HG02840 (cell line): ENCODE measurements at regions not wholly inside any gene's neighbourhood (a gene's known extent, or its start where the extent isn't known, plus 50 kb on each side); places are given as distances from the start of the nearest gene placed in this dataset.

ENCODE experiments used
- ATAC-seq: cut with Tn5 transposase; IDR thresholded peaks from one replicate; pipeline ENCODE4 v1.9.1; 2021; ENCODE audit warnings: mild to moderate bottlenecking, moderate library complexity, moderate number of reproducible peaks; ENCODE audit not compliant: unreplicated experiment, low FRiP score

- no peak for ATAC-seq
These were observed 827.0 kb downstream of the AACS start for GRCh38 chr12:125892276-125892675.

GRCh38 chr12:125902991-125903390 lies 837.8 kb downstream of the AACS start:
- ATAC-seq, result no peak

GRCh38 chr12:125907351-125907750 lies 842.1 kb downstream of the AACS start:
- no peak for ATAC-seq

GRCh38 chr12:125919856-125920470 lies 854.7 kb downstream of the AACS start:
- ATAC-seq, result no peak

- ATAC-seq, result no peak
These were observed 857.1 kb downstream of the AACS start for GRCh38 chr12:125922330-125922729.

GRCh38 chr12:125936502-125936901 lies 871.3 kb downstream of the AACS start:
- no peak for ATAC-seq

- no peak for ATAC-seq
These were observed 879.2 kb downstream of the AACS start for GRCh38 chr12:125944446-125944845.

GRCh38 chr12:125949471-125949870 lies 884.2 kb downstream of the AACS start:
- ATAC-seq, result no peak

GRCh38 chr12:125954362-125954761 lies 889.1 kb downstream of the AACS start:
- ATAC-seq, result no peak

GRCh38 chr12:125956186-125956585 lies 891.0 kb downstream of the AACS start:
- ATAC-seq, result no peak

- ATAC-seq, result no peak
These were observed 901.4 kb downstream of the AACS start for GRCh38 chr12:125966641-125967040.

GRCh38 chr12:125968413-125968812 lies 903.2 kb downstream of the AACS start:
- no peak for ATAC-seq

GRCh38 chr12:125971981-125972380 lies 906.7 kb downstream of the AACS start:
- no peak for ATAC-seq

GRCh38 chr12:125978286-125978685 lies 913.1 kb downstream of the AACS start:
- no peak for ATAC-seq

GRCh38 chr12:125981610-125982253 lies 916.5 kb downstream of the AACS start:
- no peak for ATAC-seq

- ATAC-seq, result no peak
These were observed 918.0 kb downstream of the AACS start for GRCh38 chr12:125983094-125983783.

- ATAC-seq, result no peak
These were observed 918.7 kb downstream of the AACS start for GRCh38 chr12:125983784-125984500.

- no peak for ATAC-seq
These were observed 923.3 kb downstream of the AACS start for GRCh38 chr12:125988545-125988944.

GRCh38 chr12:125989696-125990095 lies 924.5 kb downstream of the AACS start:
- ATAC-seq, result no peak

- no peak for ATAC-seq
These were observed 931.2 kb downstream of the AACS start for GRCh38 chr12:125996443-125996842.

GRCh38 chr12:125999628-126000027 lies 934.4 kb downstream of the AACS start:
- ATAC-seq, result no peak
